HCT116 (cell line): ENCODE measurements at regions not wholly inside any gene's neighbourhood (a gene's known extent, or its start where the extent isn't known, plus 50 kb on each side); places are given as distances from the start of the nearest gene placed in this dataset.

ENCODE experiments used
- ATAC-seq: fragments of 200-7000 bp; cut with Tn5 transposase; 2 replicates; pipeline ENCODE4 v1.9.1; 2020; ENCODE audit warnings: mild to moderate bottlenecking, moderate library complexity
- BruUV-seq: library from RNA; stranded (reverse); fragments of 400-500 nt; replicated peaks from 2 replicates; lab custom pipeline; 2021; lab: Mats Ljungman, UMichigan
- CTCF ChIA-PET: fragments of 300-600 bp; sonication (Branson Sonifier 250); formaldehyde crosslinking; loops from one replicate; lab custom pipeline; 2021; ENCODE audit warnings: antibody characterized with exemption; lab: Charles Lee
- POLR2A ChIA-PET: fragments of 300-600, 350-600 bp; sonication (Branson Sonifier 250); formaldehyde crosslinking; loops from one replicate; lab custom pipeline; 2021; ENCODE audit warnings: antibody characterized with exemption; lab: Charles Lee
- RAD21 ChIA-PET, 2 experiments: fragments of 300-600 bp; sonication (Branson Sonifier 250); formaldehyde crosslinking; loops; one replicate each; lab custom pipeline; 2023; ENCODE audit warnings: low total read pairs in 2 of 2; ENCODE audit not compliant: uncharacterized antibody in 2 of 2, unreplicated experiment in 2 of 2, low non-redundant PET in 1 of 2; lab: Charles Lee
- DNase-seq: peaks from one replicate; pipeline ENCODE4 v3.0.0-alpha.2; 2010; ENCODE audit warnings: low read depth, low spot score
- H2AFZ ChIP-seq: fragments of 200-600 bp; shearing (Covaris generic), sonication (generic); 2 replicates; pipeline ENCODE4 v1.6.1; 2017; ENCODE audit warnings: low read depth, mixed run types, mixed read lengths, antibody characterized with exemption, low read length; ENCODE audit not compliant: poor library complexity, severe bottlenecking
- H3K27ac ChIP-seq: 2 replicates; pipeline ENCODE4 v1.5.1; 2012; ENCODE audit warnings: low read depth, low read length
- H3K27me3 ChIP-seq: fragments of 200-600 bp; sonication (generic); 2 replicates; pipeline ENCODE4 v1.6.1; 2016; ENCODE audit warnings: mixed run types, low read length, mixed read lengths; ENCODE audit not compliant: insufficient read depth
- H3K36me3 ChIP-seq, 2 experiments: fragments of 200-500 bp in 1 of 2; fragments of 200-600 bp in 1 of 2; sonication (Bioruptor generic) in 1 of 2; sonication (generic) in 1 of 2; 2 replicates each; pipeline versions ENCODE4 v1.5.1 to v1.6.1; 2014 to 2016; ENCODE audit warnings: low read length in 2 of 2, inconsistent platforms in 1 of 2, mixed read lengths in 1 of 2, mixed run types in 1 of 2; ENCODE audit not compliant: insufficient read depth in 2 of 2, control insufficient read depth in 1 of 2
- H3K4me1 ChIP-seq, 2 experiments: fragments of 200-600 bp in 1 of 2; sonication (generic) in 1 of 2; 2 replicates each; pipeline versions ENCODE4 v1.5.1 to v1.6.1; 2012 to 2017; ENCODE audit warnings: low read length in 2 of 2, inconsistent platforms in 1 of 2, mild to moderate bottlenecking in 1 of 2, mixed read lengths in 1 of 2, mixed run types in 1 of 2, moderate library complexity in 1 of 2; ENCODE audit not compliant: insufficient read depth in 2 of 2, control insufficient read depth in 1 of 2
- H3K4me2 ChIP-seq: fragments of 200-600 bp; sonication (generic); 2 replicates; pipeline ENCODE4 v1.6.1; 2017; ENCODE audit warnings: mixed run types, low read length, mixed read lengths
- H3K4me3 ChIP-seq, 2 experiments: fragments of 200-600 bp in 1 of 2; sonication (generic) in 1 of 2; replicated peaks in 1 of 2; 2 replicates each; pipeline ENCODE4 v1.5.1; 2011 to 2016; ENCODE audit warnings: low read length in 2 of 2, control low read depth in 1 of 2, low read depth in 1 of 2, mild to moderate bottlenecking in 1 of 2, mixed read lengths in 1 of 2, mixed run types in 1 of 2
- H3K79me2 ChIP-seq: fragments of 200-600 bp; sonication (generic); 2 replicates; pipeline ENCODE4 v1.6.1; 2017; ENCODE audit warnings: mild to moderate bottlenecking, mixed run types, low read length, moderate library complexity, mixed read lengths; ENCODE audit not compliant: insufficient read depth
- H3K9ac ChIP-seq: fragments of 200-600 bp; sonication (generic); 2 replicates; pipeline ENCODE4 v1.6.1; 2016; ENCODE audit warnings: low read length, mixed read lengths
- H3K9me2 ChIP-seq: fragments of 200-600 bp; sonication (generic), shearing (Covaris generic); 2 replicates; pipeline ENCODE4 v1.6.1; 2017; ENCODE audit warnings: mixed run types, mild to moderate bottlenecking, moderate library complexity; ENCODE audit not compliant: insufficient read depth
- H3K9me3 ChIP-seq, 2 experiments: fragments of 200-500 bp in 1 of 2; fragments of 200-600 bp in 1 of 2; sonication (Bioruptor generic) in 1 of 2; sonication (generic) in 1 of 2; 2 replicates each; pipeline ENCODE4 v1.6.1; 2014 to 2017; ENCODE audit warnings: low read length in 2 of 2, mixed read lengths in 2 of 2, inconsistent platforms in 1 of 2, low read depth in 1 of 2, mild to moderate bottlenecking in 1 of 2, mixed run types in 1 of 2, moderate library complexity in 1 of 2; ENCODE audit not compliant: control insufficient read depth in 1 of 2, insufficient read depth in 1 of 2
- H4K20me1 ChIP-seq: fragments of 200-600 bp; sonication (generic), shearing (Covaris generic); 2 replicates; pipeline ENCODE4 v1.6.1; 2017; ENCODE audit warnings: mixed run types, mild to moderate bottlenecking, moderate library complexity; ENCODE audit not compliant: insufficient read depth
- CEBPB ChIP-seq: IDR thresholded peaks from 2 replicates; pipeline ENCODE4 v1.6.1; 2012; ENCODE audit warnings: low read depth
- EZH2phosphoT487 ChIP-seq: fragments of 200-600 bp; IDR thresholded peaks from 2 replicates; pipeline ENCODE4 v1.6.1; 2018; ENCODE audit warnings: antibody characterized with exemption, borderline replicate concordance
- POLR2A ChIP-seq: IDR thresholded peaks from 2 replicates; pipeline ENCODE4 v1.7.0; 2011; ENCODE audit warnings: borderline replicate concordance; ENCODE audit not compliant: insufficient read depth, insufficient read length; ENCODE audit errors: extremely low read depth
- POLR2AphosphoS5 ChIP-seq: IDR thresholded peaks from 2 replicates; pipeline ENCODE4 v1.6.1; 2011; ENCODE audit warnings: mild to moderate bottlenecking, low read depth, low read length, moderate library complexity
- REST ChIP-seq: IDR thresholded peaks from 2 replicates; pipeline ENCODE4 v1.6.1; 2012; ENCODE audit warnings: low read depth
- SP1 ChIP-seq: IDR thresholded peaks from 2 replicates; pipeline ENCODE4 v1.6.1; 2012; ENCODE audit warnings: low read depth
- intact Hi-C: fragments of 100-400 bp; cut with micrococcal nuclease; formaldehyde crosslinking; loops from 2 replicates; pipeline ENCODE4 v1.10.0; 2022
- TF ChIP-seq, protein P1 (sequence below): IDR thresholded peaks from 2 replicates; pipeline ENCODE4 v1.6.1; 2012

GRCh38 chr16:75861311-75862097 lies 135.2 kb upstream of the CPHXL start:
- ATAC-seq, result no peak
- no peak overlapping the region for H3K27ac ChIP-seq
- H3K36me3 ChIP-seq, result no peaks in the 10 kb centered on the region; a peak in 1 of 4 replicates
- H3K4me3 ChIP-seq, result no peak overlapping the region
- intact Hi-C loops, result no loop called here
- TF ChIP-seq POLR2A (no peak), POLR2AphosphoS5 (no peak), SP1 (no peak), CEBPB (no peak), EZH2phosphoT487 (no peak), REST (no peak)
- TF ChIP-seq, protein P1, sequence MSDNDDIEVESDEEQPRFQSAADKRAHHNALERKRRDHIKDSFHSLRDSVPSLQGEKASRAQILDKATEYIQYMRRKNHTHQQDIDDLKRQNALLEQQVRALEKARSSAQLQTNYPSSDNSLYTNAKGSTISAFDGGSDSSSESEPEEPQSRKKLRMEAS, result no peak
- H3K27me3 ChIP-seq, result peaks cover 5% of the 10 kb centered on the region; the same call in 1 of the 2 replicates
- H3K4me1 ChIP-seq, result no peaks in the 10 kb centered on the region
- POLR2A ChIA-PET, result no interaction called here
- H3K9ac ChIP-seq, result no peak overlapping the region
- no peak overlapping the region for H3K4me2 ChIP-seq
- no peaks in the 10 kb centered on the region for H3K9me3 ChIP-seq
- H3K79me2 ChIP-seq, result no peaks in the 10 kb centered on the region
- no peaks in the 10 kb centered on the region for H3K9me2 ChIP-seq
- DNase-seq, result no peak
- H2AFZ ChIP-seq, result no peak overlapping the region
- no peaks in the 10 kb centered on the region for H4K20me1 ChIP-seq
- RAD21 ChIA-PET, result no interaction called here
- CTCF ChIA-PET, result interaction anchor here (0.7 kb wide), 1 partner anchor 53 kb away, joined by 3 read pairs; no protein-coding TSS in a partner anchor
- BruUV-seq, result no TSS peak
